Stimulated activated CD4-positive, alpha-beta T cell treated with anti-CD3 and anti-CD28 coated beads, Interleukin-12 subunit alpha, Interleukin-12 subunit beta, amount 100 ng/mL, for 24 hours (primary cell): ENCODE measurements at regions not wholly inside any gene's neighbourhood (a gene's known extent, or its start where the extent isn't known, plus 50 kb on each side); places are given as distances from the start of the nearest gene placed in this dataset.

ENCODE experiments used
- DNase-seq, 2 experiments: peaks; one replicate each; pipeline ENCODE4 v3.0.0-alpha.2; 2020; ENCODE audit warnings: low read depth in 2 of 2

DNA sequence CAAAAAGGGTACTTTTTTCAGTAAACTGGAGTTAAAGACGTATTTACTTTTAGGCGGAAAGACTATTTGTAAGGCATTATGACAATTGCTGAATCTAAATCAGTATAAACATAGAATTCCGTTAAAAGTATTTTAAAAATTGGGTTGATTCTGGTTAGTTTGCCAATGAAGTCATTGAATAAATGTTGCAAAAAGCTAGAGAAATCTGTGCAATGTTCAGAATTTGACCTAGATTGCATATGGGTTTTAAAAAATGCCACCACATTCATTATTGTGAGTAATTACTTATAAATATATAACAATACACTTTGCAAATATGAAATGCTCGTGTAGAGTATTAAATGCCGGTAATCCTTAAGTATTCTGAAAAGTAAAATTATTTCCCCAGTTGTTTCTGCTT lies 116.5 kb upstream of the EEF1E1 start:
- DNase-seq, result no peak

DNA sequence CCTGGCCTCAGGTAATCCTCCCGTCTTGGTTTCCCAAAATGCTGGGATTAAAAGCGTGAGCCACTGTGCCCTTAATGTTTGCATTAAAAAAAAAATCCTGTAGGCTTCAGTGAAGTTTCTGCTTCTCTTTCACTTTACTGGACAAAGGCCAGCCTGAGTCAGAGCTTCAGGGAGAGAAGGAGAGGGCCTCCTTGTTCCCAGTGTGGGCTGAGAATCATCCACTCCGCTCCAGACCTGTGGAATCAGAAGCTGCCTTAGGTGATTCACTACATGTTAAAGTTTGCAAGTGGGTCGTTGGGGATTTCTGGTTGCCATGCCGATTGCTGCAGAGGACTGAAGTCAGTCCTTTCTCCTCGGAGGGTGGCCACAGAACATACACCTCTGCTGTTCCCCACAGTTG lies 113.3 kb upstream of the EEF1E1 start:
- no peak for DNase-seq

DNA sequence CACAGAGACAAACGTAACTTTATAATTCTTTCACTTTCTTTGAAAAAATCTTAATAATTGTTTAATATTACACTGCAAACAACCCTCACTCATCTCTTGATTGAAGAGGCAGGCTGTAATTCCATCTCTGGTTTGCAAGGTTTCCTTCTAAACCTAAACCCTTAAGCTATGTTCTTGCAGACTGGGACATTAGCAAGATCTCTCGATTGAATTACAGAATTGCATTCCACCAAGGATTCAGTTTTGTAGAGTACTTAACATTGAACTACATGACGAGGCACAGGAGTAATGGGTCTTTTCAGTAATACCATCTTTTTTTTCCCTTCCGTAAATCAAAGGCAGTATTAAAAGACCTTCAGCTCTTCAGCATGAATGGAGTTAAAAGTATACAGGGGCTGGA lies 111.6 kb upstream of the EEF1E1 start:
- no peak for DNase-seq

DNA sequence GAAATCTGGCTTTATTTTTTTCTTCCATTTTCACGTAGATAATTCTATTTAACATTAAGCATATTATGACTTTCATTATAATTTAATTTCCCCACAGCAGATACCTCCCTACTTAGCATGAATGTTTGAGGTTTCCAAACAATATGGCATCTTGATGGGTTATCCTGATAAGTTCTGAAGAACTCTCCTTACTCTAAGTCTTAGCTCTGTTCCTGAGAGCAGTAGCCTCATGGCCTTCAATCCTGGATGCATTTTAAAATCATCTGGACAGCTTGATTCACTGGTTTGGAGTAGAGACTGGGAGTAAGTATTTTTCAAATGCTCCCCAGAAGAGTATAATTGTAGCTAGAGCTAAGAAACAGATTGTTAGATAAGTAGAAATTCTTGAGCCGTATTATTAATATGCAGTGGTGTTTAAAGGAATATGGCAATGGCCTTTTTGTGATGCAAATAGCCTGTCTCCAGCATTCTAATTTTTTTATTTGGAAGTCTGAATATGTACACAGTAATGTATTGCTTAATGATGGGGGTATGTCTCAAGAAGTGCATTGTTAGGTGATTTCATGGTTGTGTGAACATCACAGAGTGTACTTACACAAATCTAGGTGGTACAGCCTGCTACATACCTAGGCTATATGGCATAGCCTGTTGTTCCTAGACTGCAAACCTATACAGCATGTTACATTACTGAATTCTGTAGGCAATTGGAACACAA lies 110.5 kb upstream of the EEF1E1 start:
- DNase-seq, result no peak

DNA sequence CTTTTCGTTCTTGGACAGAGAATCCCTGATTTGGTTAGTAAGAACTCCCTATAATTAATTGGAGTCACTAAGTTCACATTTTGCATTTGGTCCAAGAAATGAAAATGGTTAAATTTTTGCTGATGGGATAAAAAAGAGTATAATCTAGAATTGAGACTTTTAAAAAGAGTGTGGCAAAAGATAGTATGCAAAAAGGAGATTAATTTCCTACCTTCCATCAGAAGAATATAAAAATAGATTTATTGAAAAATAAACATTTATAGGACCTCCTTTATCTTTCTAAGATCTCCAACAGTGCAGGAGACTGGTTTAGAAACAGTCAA lies 105.5 kb upstream of the EEF1E1 start:
- DNase-seq, result no peak

DNA sequence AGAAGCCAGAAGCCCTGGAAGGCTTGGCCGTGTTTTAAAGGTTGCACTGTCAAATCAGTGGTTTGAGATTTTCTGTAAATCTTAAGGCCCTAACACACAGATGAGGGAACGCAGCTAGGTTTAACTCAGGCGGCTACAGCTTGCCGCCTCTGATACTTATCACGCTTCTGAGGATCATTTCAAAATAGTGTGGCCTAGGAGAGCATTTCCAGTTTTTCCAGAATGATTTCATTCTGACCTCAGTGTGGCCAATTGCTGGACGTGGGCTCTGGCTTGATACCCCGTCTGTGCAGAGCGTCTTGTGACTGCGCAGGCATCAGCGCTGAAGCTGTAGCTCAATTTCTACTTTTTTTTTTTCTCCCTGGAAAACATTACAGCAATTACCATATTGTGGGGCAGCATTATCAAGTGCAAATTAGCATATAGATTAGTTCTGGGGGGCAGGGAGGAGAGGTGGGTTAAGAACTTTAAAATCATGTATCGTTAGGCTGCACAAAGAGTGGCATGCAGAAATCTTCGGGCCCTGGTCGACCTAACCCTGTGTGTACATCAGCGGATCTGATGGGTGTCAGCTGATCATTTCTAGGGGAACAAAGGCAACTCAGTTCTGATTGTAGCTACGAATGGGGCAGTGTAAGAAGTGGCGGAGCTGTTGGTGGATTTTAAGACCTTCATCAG lies 105.0 kb upstream of the EEF1E1 start:
- no peak for DNase-seq

DNA sequence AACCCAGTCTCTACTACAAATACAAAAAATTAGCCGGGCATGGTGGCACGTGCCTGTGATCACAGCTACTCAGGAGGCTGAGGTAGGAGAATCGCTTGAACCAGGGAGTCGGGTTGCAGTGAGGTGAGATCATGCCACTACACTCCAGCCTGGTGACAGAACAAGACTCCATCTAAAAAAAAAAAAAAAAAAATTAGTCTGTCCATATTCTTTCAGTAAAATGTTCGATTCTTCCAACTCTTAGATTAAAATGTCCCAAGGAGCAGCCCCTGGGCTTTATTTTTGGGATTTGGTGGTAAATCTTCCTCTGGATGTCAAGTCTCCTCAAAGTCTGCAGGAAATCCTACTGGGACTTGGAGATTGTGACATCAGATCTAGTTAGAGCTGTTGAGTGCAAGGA lies 101.0 kb upstream of the EEF1E1 start:
- no peak for DNase-seq

DNA sequence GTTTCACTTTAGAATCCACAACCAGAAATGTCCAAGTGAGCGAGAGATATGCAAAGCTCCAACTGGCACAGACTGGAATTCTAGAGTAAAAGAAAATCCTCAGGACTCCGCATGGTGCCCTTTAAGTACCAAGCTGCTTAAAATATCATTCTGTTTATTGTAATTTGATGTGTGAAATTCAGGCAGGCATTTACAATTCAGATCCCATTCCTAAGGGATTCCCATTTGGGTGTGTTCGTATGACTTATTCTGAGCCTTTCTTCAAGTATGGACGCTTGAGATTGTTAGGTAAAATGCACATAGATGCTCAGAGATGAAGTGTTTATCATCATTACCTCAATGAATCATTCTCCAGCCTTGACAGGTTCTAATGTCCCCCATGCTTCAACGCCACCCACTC lies 99.3 kb upstream of the EEF1E1 start:
- no peak for DNase-seq

DNA sequence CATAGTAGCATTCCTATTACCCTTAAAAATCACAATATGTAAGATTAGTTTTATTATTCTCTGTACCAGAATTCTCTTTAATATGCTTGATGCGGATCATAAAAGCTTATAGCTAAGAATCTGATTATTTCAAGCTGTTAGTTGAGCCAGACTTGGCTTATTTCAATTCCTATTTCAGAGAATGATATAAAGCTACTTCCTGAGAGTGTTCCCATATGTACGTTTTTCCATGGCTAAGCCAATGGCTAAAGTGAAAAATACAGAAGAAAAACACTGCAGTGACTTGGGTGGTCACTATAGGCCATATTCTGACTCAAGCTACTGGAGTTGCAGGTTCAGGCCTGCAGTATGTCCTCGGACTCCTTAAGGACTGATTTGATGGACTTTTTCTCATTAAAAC lies 97.9 kb upstream of the EEF1E1 start:
- DNase-seq, result no peak

DNA sequence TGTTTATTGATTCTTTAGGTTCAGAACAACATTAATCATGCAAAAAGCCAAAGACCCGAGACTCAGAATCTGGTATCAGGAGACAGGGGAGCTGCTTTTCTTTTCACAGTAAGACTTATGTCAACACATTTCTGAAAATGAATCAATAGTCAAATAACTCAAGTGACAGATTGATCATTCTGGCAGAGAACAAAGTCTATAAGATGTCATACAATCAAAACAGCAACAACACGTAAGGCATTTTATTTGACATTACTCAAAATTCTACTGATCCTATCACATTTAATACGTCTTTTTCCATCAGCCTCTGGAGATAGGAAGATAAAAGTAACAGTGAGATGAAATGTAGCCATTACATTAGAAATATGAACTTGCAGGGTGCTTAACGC lies 93.4 kb upstream of the EEF1E1 start:
- no peak for DNase-seq

DNA sequence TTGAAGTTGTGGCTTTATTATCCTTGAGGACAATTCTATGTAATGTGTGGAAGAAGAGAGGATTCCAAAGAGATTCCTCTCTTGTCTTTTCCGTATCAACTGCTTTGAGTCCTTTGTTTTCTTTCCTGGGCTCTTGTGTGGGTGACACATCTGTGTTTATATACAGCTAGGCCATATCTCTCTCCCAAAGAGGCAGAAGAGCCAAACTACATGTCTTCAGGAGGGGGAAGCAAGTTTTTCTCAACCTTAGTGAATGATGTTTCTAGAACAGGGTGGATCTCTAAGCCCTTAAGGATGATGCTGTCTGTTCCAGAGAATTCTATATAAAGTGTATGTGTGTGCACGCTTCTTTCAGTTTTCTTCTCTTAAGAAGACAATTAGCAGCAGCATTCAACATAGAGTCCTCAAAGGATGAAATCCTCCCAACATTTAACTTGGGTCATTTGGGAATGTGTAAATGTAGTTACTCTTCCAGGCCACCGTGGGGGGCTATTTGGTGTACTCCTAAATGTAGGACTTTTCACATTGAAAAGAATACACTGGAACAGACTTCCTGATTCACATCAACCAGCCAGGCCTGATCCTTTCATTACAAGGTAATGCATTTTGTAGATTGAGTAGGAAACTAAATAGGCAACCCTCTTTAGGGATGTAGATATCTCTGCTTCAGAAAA lies 92.8 kb upstream of the EEF1E1 start:
- no peak for DNase-seq

DNA sequence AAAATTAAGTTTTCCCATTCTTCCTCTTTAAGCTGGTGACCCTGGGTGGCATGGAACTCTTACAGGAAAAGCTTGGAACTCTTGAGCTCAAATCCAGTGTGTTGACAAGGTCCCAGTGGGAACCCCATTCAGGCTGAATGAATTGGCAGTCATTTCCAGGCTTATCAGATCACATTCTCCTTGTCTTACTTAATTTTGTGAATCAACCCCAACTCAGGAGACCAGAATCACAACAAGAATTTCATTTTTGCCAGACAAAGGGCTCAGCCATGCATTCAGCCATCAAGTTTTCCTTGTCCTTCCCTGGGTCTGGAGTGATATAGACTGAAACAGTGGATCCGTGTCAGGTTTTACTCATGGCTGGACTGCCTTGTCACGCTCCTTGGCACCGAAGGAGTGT lies 92.1 kb upstream of the EEF1E1 start:
- no peak for DNase-seq

DNA sequence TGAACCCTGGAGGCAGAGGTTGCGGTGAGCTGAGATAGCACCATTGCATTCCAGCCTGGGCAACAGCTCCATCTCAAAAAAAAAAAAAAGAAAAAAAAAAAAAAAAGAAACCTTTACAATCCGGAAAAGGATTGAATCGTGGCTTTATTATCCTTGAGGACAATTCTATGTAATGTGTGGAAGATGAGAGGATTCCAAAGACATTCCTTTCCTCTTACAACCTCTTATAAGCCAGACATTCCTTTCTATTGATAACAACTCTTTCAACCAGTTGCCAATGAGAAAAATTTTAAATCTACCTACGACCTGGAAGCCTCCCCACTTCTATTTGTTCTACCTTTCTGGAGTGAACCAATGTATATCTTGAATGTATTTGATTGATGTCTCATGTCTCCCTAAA lies 91.2 kb upstream of the EEF1E1 start:
- DNase-seq, result no peak

DNA sequence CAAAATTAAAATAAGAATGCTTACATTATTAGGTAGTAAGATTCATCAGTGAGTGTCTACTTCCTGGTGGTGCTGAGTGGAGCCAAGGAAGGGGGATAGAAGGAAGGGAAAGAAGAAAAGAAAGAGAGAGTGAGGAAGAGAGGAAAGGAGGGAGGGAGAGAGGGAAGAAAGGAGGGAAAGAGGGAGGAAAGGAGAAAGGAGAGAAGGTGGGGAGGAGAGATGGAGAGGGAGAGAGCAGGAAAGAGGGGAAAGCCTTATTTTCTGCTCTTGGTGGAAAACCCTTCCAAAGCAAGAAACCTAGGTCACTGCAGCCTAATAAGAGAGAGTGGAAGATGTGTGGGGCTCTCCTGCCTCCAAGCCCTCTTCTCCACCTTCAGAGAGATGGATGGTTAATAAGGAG lies 90.2 kb upstream of the EEF1E1 start:
- no peak for DNase-seq

DNA sequence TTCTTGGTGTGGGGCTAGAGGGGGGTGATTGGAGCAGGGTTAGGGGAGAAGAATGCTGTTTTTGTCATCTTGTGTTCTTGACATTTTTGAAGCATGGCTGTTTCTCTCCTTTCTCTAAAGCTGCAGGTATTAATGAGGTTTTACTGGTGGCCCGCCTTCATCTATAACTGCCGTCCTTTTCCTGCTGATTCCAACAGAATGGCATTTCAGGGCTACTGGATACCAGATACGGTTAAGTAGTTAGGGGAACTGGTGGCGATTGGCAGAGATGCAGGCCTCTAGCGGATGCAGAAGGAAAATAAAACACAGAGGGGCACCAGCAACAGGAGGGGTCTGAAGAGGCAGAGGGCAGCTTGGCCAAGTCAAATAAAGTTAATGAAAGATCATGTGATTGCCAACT lies 89.7 kb upstream of the EEF1E1 start:
- DNase-seq, result no peak

DNA sequence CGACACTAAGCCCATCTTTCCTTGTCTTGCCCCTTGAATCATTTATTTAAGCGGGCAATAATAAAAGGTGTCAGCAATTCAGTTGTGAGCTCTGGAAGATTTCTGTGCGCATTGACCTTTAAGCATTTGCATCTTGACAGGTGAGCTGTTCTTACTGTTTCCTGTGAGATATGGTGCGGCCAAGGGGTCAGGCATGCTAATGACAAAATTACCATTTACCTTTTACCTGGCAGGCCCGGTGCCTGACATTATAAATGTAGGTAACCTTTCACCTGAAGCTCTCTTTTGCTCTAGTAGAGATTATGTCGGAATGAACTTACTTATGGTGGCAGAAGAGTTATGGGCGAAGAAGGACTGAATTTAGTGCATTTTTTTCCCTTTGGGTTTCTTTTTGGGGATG lies 89.3 kb upstream of the EEF1E1 start:
- DNase-seq, result no peak

DNA sequence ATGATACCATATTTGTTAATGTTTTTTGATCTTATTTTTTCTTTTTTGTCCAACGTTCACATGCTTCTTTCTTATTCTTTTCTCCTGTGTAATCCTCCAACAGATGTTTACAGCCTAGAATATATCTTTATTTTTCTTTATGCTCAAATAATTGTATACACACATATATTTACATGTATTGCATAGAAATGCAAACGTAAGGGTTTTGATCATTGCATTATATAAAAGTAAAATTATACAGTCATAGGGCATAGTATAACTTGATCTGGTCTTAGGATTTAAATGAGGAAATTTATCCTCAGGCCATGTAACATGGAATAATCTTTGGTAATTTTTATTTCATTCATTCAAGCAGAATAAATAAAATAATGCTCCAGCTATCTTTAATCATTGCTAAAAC lies 84.9 kb upstream of the EEF1E1 start:
- DNase-seq, result no peak

DNA sequence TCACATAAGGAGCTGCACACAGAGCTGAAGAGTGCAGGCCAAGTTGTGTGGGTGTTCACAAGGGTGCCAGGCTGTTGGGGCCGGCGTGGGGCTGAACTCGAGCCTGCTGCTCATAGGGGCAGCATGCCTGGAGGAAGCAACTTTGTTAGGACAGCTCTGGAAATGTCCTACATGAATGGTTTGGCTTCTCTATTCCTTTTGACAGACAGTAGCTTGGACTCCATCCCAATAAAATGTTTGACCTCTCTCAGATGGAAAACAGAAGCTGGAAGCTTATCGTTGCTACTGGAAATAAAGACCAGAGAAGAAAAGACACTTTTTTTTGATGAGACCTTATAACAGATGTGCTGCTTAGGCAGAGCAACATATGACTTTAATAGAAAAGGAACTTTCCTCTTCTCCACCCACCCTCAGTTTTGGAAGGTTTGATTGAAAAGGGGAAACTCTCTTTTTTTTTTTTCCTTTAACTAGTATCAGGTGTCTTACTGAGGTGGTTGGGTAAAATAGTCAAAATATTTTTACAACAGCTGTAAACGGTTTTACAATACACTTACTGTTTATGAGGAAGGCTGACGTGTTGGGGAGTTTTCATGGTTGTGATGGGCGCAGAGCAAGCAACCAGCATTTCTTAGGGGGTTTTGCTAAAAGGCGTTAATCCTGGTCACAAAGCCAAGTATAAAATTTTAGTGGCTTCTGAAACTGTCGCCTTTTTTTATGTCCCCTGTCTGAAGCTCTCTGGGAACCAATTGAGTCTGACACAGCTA lies 80.7 kb upstream of the EEF1E1 start:
- DNase-seq, result no peak

DNA sequence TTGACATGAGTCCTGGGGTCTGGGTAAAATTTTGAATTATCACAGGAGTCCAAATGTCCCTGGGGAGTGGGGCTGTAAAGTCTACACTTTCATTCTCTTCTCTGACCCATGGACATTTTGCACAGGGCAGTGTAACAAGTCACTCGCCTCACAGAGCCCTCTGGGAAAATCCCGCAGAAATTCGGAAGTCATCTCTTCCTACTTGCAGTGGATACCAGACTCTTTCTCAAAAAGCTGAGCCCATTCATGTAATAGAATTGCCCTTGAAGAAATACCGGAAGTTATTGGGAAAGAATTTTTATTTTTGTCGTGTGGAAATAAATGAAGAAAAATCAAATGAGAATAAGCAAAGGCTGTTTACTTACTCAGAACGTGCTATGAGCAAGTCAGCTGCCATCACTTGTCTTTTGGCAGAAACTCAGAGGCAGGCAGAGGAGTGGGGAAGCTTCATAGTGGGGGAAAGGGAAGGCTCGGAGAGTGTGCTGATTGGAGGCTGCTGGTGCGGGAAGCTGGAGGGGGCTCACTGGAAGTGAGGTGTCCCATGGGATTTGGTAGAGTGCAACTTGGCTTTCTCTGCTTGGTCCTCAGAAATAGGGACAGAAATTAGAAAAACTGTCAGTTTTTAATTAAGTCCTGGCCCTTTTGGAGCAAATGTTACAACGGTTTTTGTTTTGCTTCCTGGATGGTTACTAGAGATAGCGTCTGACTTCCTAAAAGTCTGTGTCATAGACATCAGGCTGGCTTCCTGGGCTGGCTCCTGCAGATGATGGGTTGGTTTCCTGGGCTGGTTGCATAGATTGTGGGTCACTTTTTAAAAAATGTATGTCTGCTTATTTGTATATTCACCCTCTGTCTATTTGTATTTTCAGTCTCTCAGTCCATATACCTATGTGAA lies 79.8 kb upstream of the EEF1E1 start:
- DNase-seq, result no peak

DNA sequence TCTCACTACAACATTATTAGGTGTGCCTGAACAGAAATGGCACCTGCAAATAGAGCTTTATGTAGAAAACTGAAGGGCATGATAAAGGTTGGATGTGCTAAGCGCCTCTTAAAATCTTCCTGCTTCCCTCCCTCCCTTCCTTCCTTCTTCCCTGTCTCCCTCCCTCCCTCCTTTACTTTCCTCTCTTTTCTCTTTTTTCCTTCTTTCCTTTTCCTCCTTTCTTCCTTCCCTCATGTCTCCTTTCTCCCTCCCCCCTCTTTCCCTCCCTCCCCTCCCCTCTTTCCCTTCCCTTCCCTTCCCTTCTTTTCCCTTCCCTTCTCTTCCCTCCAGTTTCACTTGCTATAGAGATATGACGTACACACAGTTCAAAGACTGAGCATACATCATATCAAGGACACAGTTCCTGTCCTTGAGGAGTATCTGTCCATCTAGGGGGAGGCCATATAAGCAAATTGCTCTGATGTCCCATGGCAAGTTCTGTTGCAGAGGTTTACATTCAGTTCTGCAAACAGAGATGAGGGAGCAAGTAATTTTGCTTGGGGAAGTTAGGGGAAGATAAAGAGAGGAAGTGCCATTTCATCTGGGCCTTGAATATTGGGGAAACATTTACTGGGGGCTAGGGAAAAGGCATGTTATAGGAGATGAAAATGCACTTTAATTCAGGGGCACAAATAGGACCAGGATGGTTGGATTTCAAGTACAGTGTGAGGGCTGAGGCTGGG lies 79.0 kb upstream of the EEF1E1 start:
- no peak for DNase-seq
